H1 (cell line): ENCODE measurements at regions not wholly inside any gene's neighbourhood (a gene's known extent, or its start where the extent isn't known, plus 50 kb on each side); places are given as distances from the start of the nearest gene placed in this dataset.

Experiments used
- MAFK ChIP-seq: IDR thresholded peaks from 2 replicates; pipeline ENCODE4 v1.6.1; 2012; ENCODE audit warnings: low read depth, mild to moderate bottlenecking, improper control_type of control experiment, low read length
- RFX5 ChIP-seq: IDR thresholded peaks from 2 replicates; pipeline ENCODE4 v1.6.1; 2011; ENCODE audit warnings: low read depth, low read length, improper control_type of control experiment, borderline replicate concordance
- YY1 ChIP-seq: IDR thresholded peaks from 2 replicates; pipeline ENCODE4 v1.6.1; 2011; ENCODE audit warnings: low read depth, mild to moderate bottlenecking, low read length
- TF ChIP-seq, protein P1 (sequence below): fragments of 300-600 bp; sonication (generic); IDR thresholded peaks from 2 replicates; pipeline ENCODE4 v1.7.1; 2012; ENCODE audit warnings: low read length, moderate library complexity, mild to moderate bottlenecking, inconsistent platforms; ENCODE audit not compliant: insufficient replicate concordance

DNA sequence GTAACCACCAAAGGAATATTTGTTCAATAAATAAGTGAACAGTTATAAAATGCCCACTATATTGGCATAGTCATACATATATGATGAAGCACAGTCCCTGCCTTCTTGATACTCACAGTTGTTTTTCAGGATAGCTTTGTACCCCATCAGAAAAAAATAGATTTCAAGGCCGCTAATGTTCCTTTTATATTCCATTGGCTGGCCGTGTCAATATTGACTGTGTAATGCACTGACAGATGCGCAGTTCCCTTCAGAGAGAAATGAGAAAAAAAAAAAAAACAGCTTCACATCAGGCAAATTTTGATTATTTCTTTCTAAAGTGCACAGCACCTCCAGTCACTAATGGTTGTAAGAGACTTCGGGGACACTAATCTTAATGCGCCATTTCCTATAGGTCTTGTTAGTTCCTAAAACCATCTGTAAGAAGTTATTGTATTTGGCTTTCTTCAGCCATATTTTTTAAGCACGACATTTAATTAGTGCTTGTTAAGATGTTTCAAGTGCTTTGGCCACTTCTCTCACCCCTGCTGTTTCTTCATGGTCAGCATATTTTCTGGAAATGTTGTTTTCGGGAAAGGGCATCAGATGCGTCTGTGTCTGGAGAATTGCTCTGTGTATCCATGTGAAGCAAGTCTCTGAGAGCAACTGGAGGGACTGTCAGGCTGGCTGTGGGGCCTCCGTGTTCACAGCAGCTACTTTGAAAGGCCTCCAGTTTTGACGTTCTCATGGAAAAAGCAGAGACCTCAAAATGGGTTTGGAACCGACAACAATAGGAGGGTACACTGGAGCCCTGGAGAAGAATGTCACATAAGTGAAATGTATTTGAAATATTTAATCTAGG is 378.3 kb downstream of the MTX2 start (continued):
- TF ChIP-seq, protein P1, sequence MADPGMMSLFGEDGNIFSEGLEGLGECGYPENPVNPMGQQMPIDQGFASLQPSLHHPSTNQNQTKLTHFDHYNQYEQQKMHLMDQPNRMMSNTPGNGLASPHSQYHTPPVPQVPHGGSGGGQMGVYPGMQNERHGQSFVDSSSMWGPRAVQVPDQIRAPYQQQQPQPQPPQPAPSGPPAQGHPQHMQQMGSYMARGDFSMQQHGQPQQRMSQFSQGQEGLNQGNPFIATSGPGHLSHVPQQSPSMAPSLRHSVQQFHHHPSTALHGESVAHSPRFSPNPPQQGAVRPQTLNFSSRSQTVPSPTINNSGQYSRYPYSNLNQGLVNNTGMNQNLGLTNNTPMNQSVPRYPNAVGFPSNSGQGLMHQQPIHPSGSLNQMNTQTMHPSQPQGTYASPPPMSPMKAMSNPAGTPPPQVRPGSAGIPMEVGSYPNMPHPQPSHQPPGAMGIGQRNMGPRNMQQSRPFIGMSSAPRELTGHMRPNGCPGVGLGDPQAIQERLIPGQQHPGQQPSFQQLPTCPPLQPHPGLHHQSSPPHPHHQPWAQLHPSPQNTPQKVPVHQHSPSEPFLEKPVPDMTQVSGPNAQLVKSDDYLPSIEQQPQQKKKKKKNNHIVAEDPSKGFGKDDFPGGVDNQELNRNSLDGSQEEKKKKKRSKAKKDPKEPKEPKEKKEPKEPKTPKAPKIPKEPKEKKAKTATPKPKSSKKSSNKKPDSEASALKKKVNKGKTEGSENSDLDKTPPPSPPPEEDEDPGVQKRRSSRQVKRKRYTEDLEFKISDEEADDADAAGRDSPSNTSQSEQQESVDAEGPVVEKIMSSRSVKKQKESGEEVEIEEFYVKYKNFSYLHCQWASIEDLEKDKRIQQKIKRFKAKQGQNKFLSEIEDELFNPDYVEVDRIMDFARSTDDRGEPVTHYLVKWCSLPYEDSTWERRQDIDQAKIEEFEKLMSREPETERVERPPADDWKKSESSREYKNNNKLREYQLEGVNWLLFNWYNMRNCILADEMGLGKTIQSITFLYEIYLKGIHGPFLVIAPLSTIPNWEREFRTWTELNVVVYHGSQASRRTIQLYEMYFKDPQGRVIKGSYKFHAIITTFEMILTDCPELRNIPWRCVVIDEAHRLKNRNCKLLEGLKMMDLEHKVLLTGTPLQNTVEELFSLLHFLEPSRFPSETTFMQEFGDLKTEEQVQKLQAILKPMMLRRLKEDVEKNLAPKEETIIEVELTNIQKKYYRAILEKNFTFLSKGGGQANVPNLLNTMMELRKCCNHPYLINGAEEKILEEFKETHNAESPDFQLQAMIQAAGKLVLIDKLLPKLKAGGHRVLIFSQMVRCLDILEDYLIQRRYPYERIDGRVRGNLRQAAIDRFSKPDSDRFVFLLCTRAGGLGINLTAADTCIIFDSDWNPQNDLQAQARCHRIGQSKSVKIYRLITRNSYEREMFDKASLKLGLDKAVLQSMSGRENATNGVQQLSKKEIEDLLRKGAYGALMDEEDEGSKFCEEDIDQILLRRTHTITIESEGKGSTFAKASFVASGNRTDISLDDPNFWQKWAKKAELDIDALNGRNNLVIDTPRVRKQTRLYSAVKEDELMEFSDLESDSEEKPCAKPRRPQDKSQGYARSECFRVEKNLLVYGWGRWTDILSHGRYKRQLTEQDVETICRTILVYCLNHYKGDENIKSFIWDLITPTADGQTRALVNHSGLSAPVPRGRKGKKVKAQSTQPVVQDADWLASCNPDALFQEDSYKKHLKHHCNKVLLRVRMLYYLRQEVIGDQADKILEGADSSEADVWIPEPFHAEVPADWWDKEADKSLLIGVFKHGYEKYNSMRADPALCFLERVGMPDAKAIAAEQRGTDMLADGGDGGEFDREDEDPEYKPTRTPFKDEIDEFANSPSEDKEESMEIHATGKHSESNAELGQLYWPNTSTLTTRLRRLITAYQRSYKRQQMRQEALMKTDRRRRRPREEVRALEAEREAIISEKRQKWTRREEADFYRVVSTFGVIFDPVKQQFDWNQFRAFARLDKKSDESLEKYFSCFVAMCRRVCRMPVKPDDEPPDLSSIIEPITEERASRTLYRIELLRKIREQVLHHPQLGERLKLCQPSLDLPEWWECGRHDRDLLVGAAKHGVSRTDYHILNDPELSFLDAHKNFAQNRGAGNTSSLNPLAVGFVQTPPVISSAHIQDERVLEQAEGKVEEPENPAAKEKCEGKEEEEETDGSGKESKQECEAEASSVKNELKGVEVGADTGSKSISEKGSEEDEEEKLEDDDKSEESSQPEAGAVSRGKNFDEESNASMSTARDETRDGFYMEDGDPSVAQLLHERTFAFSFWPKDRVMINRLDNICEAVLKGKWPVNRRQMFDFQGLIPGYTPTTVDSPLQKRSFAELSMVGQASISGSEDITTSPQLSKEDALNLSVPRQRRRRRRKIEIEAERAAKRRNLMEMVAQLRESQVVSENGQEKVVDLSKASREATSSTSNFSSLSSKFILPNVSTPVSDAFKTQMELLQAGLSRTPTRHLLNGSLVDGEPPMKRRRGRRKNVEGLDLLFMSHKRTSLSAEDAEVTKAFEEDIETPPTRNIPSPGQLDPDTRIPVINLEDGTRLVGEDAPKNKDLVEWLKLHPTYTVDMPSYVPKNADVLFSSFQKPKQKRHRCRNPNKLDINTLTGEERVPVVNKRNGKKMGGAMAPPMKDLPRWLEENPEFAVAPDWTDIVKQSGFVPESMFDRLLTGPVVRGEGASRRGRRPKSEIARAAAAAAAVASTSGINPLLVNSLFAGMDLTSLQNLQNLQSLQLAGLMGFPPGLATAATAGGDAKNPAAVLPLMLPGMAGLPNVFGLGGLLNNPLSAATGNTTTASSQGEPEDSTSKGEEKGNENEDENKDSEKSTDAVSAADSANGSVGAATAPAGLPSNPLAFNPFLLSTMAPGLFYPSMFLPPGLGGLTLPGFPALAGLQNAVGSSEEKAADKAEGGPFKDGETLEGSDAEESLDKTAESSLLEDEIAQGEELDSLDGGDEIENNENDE = no peak
- TF ChIP-seq YY1 = no peak
- no peak for TF ChIP-seq RFX5
- TF ChIP-seq MAFK = 0 out of 2 replicates have a peak, but pooled peaks have one; percentile 5
